ENCODE measurements at regions not wholly inside any gene's neighbourhood (a gene's known extent, or its start where the extent isn't known, plus 50 kb on each side); places are given as distances from the start of the nearest gene placed in this dataset.
"Not testable (repeated sequence)": the region's sequence is repeated elsewhere in the genome, so short reads cannot be mapped to it uniquely, and the experiment has no call there.

DNA sequence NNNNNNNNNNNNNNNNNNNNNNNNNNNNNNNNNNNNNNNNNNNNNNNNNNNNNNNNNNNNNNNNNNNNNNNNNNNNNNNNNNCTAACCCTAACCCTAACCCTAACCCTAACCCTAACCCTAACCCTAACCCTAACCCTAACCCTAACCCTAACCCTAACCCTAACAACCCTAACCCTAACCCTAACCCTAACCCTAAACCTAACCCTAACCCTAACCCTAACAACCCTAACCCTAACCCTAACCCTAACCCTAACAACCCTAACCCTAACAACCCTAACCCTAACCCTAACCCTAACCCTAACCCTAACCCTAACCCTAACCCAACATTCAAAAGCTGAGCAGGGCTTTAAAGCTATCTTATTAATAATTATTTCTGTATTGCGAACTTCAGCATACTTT lies 182.5 kb upstream of the FAM20C start:
- ATAC-seq; DNase-seq (ENCODE audit: low spot score); intact Hi-C loops (cut with DNase I): not testable (repeated sequence)

DNA sequence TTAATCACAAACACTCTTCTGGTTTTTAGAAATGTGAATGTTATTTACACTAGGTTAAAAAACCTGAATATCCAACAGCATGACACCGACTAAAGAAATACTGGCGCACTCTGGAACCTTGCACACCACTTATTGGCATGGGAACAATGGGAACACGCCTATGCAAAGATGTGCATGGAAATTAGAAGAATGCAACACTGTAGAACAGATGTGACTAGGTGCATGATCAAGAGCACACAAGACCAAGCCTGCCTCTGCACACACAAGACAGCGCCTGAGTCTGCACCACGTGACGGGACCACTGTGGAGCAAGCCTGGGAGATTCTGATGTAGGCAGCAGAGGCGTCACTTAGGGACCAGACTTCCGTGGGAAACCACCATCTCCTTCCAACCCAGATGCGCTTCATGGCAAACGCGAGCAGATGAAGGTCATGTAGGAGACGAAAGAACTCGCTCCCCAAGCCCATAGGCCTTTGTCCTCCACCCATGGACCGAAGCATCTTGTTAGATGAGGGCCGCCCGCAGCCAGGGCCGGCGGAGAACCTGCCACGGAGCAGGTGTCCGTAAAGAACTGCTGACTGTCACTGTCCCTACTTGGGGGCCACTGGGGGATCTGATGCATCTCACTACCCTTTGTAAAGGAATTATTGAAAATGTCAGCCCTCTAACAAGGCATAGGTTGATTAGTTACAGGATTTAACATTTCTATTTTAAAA lies 159.6 kb upstream of the FAM20C start:
- ATAC-seq; intact Hi-C loops (cut with DNase I); DNase-seq (ENCODE audit: low spot score): not testable (repeated sequence)

DNA sequence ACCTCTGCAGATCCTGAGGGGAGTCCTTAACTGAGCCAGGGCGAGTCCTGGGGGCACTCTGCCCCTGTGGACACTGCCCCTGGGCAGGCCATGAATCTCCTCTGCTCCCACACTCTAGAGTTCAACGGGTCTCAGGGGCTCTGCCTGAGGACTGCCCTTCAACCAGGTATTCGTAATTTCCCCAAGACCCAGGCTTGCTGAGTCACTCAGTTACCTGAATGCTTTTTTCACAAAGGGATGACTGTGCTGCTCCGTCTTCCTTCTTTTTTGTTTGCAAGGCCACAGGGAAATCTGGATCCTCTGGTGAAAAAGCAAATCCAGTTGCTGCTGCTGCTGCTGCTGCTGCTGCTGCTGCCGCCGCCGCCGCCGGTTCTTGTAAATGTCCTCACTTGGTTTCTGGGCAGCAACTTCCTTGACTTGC lies 157.2 kb upstream of the FAM20C start:
- DNase-seq (ENCODE audit: low spot score); intact Hi-C loops (cut with DNase I): not testable (repeated sequence)

DNA sequence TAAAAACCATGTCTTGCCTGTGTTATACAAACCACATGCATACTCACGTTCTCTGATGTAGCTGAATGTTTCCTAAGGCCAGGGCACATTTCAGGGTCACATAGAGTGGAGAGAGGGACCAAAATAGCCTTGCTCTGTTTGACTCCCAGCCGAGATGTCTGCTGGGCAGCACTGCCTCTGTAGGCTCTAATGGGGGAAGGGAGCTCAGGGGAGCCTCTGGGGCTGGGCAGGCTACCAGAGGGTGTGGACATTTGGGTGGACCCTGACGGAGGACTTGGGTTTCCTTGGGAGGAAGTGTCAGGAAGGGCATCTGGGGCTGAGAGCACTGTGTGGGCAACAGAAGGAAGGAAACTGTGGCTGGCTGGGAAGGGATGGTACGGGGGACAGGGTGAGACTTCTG lies 155.8 kb upstream of the FAM20C start:
- DNase-seq (ENCODE audit: low spot score); intact Hi-C loops (cut with DNase I): not testable (repeated sequence)
- ATAC-seq = peak; percentile 18

More for the DNA sequence above, 157.2 kb upstream of the FAM20C start:
- not testable (repeated sequence) for ATAC-seq

DNA sequence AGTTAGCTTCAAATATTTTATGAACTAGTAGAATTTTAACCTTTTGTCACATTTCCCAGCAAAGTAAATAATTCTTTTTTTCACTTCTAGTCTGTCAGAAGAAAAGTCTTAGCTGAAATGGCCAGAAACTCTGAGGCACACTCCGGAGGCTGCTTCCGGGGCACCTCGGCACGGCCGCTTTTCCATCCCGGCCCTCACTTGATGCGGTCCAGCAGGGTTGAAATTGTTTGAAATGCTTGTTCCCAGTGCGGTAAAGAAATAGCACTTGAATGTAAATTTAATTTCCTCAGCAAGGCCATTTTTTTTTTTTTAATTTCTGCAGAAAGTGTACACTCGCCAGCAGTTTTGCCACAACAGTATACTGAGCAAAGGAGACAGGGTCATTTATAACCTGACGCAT lies 154.7 kb upstream of the FAM20C start:
- intact Hi-C loops (cut with DNase I); DNase-seq (ENCODE audit: low spot score); ATAC-seq: not testable (repeated sequence)

DNA sequence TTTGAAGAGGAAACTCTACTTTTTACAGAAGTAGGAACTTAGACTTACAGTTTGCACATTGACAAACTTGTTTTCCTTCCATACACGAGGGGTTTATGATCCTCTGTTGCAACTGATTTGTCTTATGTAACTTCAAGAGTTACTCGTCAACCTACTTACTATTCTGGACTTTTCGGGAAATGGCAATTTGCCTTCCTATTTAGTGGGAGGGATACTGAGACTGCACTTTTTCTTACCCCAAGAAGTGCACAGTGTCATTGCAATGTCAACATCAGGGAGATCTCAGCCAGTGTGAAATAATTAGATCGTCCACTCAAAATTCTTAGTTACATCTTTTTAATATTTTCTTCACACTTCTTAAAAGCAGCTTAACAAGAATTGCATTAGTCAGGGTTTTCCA lies 153.9 kb upstream of the FAM20C start:
- DNase-seq (ENCODE audit: low spot score); intact Hi-C loops (cut with DNase I): not testable (repeated sequence)
- peak; percentile 70 for ATAC-seq

DNA sequence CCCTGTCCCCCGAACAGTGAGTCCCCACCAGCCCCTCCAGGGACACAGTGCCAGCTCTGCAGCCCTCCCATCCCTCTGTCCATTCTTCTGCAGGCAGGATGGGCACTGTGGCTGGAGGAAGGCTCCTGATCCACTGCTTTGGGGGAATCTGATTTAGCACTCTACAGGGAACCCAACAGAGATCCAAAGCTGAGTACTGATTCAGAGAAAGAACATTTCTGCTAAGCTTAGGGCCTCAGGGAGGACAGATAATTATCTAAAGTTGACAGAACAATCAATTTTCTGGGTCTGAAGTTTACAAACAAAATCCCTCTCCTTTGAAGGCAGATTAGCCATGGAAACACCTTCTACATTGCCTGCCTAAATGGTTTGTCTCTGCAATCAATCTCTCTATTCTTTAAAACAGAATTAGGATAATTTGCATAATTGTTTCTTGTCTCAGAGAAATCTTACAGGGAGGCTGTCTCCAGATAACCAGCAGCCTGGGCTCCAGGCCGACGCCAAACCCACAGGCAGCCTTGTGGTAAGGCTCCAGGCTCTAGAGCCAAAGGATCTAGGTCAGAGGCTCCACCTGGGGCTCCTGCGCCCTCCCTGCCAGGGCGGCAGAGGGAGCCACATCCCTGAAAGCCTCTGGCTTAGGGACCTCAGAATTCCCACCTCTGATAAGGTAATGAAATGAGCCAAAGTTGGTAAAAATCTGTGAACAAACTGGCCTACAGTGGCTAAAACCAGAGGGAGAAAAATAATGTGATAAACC lies 152.2 kb upstream of the FAM20C start:
- intact Hi-C loops (cut with DNase I) = not testable (repeated sequence)
- ATAC-seq = peak; percentile 53
- peak; percentile 49 for DNase-seq (ENCODE audit: low spot score)

DNA sequence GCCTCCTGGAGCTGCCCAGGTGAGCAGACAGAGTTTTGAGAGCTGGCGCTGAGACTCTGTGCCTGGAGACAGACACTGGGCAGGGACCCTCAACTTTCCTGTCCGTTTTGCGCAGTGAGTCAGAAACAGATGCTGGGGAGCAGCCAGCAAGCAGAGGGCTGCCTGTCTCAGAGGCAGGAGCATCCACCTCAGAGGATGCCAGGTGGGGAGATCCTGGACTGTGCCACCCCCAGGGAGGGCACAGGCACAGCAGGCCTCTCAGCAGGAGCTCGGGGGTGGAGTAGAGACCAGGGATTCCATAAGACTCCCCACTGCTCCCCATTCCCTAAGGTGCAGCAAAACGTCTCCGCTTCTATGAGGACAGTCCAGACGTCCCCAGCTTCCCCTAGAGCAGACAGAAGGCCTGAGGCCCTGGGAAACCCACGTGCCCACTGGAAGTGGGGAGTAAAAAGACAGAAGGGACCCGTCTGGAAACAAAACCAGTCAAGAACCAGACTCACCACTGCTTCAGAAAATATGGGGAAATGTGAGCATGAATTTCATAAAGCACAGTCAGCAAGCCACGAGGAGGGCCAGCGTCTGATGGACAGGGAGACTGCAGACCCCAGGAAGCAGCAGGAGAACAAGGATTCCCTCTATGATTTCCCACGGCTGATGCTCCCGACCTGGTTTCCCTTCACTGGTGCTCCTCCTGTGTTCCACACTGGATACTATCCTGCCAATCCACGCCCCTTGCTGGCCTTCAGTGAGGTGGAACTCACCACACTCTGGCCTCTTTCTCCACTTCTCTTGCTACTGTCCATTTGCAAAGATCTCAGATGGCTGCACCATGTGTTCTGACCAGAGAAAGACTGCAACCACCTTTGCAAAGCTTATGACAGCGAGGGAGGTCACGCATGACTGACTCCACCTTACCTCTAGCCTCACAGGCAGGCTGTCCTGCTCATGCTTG lies 151.3 kb upstream of the FAM20C start:
- ATAC-seq = no peak
- intact Hi-C loops (cut with DNase I) = no loop called here
- DNase-seq (ENCODE audit: low spot score) = peak; percentile 38

DNA sequence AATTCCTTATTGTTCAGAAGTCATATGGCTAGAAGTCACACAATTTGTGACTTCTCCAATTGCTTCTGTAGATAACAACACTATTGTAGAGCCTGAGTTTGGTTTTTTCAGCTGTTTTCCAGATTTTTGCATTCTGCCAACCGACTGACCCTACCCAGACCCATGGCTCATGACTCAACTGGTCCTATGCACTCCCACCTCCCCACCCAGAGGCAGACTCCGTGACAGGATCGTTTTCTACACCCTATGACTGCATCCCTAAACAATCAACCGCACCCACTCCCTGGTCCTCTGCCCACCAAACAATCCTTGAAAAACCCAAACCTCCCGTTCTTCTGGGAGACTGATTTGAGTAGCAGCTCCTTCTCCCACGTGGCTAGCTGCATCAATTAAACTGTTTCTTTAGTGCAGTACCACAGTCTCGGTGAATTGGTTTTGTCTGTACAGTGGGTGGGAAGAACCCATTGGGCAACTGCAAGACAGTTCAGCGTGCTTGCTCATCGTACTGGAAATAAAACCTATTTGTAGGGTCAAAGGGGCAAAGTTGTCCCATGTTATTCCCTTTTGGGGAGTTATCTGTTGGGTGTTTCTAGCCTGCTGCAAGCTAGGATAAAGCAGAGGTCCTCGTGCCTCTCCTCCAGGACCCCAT lies 150.3 kb upstream of the FAM20C start:
- ATAC-seq (no peak), DNase-seq (ENCODE audit: low spot score) (no peak)
- intact Hi-C loops (cut with DNase I) = no loop called here

DNA sequence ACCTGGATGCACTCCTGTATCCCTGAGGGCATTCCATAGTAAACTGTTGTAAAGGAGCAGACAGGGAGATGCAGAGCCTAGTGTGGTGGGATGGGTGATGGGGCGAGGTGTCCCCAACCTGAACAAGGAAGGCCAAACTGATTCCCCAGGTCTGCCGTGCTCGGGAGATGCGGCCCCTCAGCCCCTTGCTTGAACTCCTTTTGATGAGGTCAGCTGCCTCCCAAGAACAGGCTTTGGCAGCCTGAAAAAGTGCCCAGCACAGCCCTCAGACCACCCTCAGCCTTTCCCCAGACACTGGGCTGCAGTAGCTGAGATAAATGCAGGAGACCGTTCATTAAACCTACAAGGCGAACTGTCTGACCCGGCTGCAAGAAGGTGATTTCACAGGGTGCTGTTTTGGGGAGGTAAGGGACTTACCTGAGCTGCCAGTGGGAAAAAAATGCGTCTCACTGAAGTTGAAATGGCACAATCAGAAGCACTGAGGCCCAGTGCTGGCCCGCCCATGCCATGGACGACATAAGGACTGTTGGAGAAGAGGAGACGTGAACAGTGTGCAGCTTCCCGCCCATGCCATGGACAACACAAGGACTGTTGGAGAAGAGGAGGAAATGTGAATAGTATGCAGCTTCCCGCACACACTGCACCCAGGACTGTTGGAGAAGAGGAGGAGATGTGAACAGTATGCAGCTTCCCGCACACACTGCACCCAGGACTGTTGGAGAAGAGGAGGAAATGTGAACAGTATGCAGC lies 148.4 kb upstream of the FAM20C start:
- no peak for DNase-seq (ENCODE audit: low spot score)
- intact Hi-C loops (cut with DNase I) = no loop called here
- ATAC-seq = no peak

DNA sequence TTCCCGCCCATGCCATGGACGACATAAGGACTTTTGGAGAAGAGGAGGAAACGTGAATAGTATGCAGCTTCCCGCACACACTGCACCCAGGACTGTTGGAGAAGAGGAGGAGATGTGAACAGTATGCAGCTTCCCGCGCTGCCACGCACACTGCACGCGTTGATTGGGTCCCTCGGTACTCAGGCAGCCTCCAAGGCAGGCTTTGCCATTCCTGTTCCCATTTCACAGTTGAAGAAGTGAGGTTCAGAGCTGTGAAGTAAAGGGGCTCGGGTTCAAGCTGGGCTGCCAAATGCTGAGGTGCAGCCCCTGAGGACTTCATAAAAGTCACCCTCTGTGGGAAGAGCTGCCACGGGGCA lies 147.9 kb upstream of the FAM20C start:
- DNase-seq (ENCODE audit: low spot score) (peak; percentile 35), ATAC-seq (no peak)
- intact Hi-C loops (cut with DNase I) = no loop called here

DNA sequence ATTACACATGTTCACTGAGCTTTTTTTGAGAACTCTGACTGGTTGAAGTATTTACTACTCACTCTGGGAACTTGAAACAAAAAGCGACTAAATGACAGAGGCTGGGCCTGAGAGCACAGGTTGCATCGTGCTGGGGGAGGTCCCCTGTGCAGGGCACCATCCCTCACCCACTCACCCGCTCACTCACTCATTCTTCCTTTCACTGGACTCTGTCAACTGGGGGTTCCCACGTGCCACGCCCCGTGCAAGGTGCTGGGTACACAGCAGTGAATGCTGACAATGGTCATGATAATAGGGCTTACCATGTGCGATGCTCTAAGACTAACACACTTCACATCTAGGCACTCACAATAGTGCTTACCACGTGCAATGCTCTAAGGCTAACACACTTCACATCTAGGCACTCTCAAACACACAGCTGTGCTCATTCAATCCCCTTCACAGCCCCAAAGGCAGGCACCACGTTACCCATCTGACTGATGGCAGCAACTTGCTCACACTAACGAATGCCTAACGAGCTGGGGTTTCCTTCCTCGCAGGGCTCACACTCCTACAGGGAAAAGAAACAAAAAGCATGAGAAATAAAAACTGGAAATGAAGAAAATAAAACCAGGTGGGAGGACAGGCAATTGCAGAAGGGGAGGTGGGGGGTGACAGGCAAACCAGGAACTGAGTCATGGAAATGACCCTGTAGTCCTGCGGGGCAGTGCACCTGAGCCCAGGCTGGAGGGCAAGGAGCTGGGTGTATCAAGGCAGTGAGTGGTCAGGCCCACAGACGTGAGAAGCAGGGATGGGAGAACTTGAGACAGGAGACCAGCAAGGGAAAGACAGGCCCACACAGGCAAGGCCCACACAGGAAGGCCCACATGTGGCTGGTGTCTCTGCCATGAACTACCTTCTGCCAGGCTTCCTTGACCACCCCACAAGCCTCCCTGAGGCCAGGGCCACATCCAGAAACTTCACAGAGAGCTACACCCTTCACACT lies 147.0 kb upstream of the FAM20C start:
- intact Hi-C loops (cut with DNase I) = no loop called here
- DNase-seq (ENCODE audit: low spot score) (no peak), ATAC-seq (no peak)

DNA sequence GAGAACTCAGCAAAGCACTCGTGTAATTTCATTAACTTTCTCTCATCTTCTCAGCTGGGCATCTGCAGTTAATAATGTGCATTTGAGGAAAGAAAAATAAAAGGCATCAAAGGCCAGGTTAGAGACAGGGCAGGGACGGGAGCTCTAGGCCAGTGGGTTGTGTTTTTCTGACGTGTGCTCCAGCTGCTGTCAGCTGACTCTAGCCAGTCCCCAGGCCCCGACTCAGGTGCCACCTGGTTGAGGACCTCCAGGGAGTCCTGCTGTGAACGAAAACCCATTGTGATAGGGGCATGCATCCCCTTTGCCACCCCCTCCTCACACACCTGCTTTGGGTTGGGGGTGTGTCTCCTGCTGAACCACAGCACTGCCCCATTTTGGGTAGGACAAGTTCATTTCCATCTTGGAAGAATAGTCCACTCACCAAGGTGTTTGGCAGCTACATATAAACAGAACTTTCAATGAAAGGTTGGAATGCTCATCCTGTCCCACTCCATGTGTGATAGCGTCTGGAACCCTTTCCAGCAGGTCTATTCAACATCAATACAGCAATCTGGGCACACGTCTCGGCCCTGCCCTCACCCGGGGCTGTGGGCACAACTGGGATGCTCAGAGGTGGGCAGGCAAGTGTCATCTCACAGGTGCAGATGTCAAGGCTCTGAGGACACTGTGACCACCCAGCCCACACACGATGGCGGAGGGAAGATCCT lies 146.1 kb upstream of the FAM20C start:
- peak; percentile 44 for DNase-seq (ENCODE audit: low spot score)
- ATAC-seq = no peak
- intact Hi-C loops (cut with DNase I) = no loop called here

DNA sequence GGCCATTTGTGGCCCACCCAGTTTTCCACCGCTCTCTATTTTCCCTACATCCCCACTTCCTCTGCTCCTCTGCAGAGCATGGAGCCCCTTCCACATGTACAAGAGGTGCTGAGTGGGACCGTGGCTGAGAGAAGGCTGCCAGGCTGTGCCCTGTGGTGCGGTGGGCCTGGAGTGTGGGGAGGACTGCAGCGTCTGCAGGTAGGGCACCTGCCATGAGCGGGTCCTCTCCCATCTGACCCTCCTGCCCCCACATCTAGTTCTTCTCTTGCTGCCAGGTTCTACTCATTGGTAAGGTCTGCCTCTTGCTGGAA lies 145.6 kb upstream of the FAM20C start:
- ATAC-seq (no peak), DNase-seq (ENCODE audit: low spot score) (no peak)
- intact Hi-C loops (cut with DNase I) = no loop called here

DNA sequence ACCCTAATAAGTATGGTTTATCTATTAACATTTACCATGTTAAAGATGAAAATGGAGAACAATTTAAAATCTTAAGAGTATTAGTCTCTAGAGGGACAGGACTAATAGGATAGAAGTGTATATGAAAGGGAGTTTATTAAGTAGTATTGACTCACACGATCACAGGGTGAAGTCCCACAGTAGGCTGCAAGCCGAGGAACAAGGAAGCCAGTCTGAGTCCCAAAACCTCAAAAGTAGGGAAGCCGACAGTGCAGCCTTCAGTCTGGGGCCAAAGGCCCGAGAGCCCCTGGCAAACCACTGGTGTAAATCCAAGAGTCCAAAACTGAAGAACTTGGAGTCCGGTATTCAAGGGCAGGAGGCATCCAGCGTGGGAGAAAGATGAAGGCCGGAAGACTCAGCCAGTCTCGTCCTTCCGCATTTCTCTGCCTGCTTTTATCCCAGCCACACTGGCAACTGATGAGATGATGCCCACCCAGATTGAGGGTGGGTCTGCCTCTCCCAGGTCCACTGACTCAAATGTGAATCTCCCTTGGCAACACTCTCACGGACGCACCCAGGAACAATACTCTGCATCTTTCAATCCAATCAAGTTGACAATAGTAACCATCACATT lies 140.8 kb upstream of the FAM20C start:
- no peak for ATAC-seq
- intact Hi-C loops (cut with DNase I) = no loop called here
- no peak for DNase-seq (ENCODE audit: low spot score)

DNA sequence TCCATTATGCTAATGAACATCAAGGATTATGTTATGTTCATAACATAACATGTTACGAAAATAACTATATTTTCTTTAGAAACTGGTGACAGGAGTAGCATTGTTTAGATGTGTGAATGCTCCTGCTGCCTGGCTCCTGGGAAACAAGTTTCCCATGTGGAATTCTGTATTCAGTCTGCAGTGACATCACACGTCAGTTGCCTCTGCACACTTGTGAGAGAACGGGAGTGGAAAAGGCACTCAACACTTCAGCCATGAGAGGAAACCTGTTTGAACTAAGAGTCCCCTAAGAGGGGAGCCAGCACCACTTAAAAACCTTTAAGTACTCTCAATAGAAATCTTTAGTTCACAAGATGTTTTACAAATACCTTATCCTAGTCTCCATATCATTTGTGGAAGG lies 140.3 kb upstream of the FAM20C start:
- intact Hi-C loops (cut with DNase I) = no loop called here
- DNase-seq (ENCODE audit: low spot score) (no peak), ATAC-seq (no peak)
